Neural cell (in vitro differentiated cells): ENCODE measurements at regions not wholly inside any gene's neighbourhood (a gene's known extent, or its start where the extent isn't known, plus 50 kb on each side); places are given as distances from the start of the nearest gene placed in this dataset.

ENCODE experiments used
- H2AFZ ChIP-seq: fragments of 200-600, 300-800 bp; sonication (generic), shearing (Covaris generic); 2 replicates; pipeline ENCODE4 v1.6.0; 2014; ENCODE audit warnings: low read depth, mild to moderate bottlenecking, antibody characterized with exemption, low read length, moderate library complexity
- H3F3A ChIP-seq: fragments of 200-600 bp; shearing (Covaris generic); 2 replicates; pipeline ENCODE4 v1.6.1; 2016; ENCODE audit warnings: mild to moderate bottlenecking, moderate library complexity, mixed read lengths, antibody characterized with exemption, low read length; ENCODE audit not compliant: insufficient read depth, poor library complexity, severe bottlenecking
- H3K27ac ChIP-seq: fragments of 200-600, 300-800 bp; sonication (generic), shearing (Covaris generic); 2 replicates; pipeline ENCODE4 v1.5.1; 2014; ENCODE audit warnings: mild to moderate bottlenecking, low read length, moderate library complexity
- H3K27me3 ChIP-seq: fragments of 300-800, 200-600 bp; sonication (generic), shearing (Covaris generic); 2 replicates; pipeline ENCODE4 v1.6.0; 2014; ENCODE audit warnings: mild to moderate bottlenecking, low read depth, low read length, moderate library complexity; ENCODE audit not compliant: insufficient read depth
- H3K36me3 ChIP-seq: fragments of 300-800, 200-600 bp; sonication (generic), shearing (Covaris generic); 2 replicates; pipeline ENCODE4 v1.5.1; 2014; ENCODE audit warnings: mild to moderate bottlenecking, antibody characterized with exemption, low read length, moderate library complexity; ENCODE audit not compliant: insufficient read depth
- H3K4me2 ChIP-seq: fragments of 300-800, 200-600 bp; sonication (generic), shearing (Covaris generic); 2 replicates; pipeline ENCODE4 v1.6.0; 2014; ENCODE audit warnings: mild to moderate bottlenecking, low read length
- H3K4me3 ChIP-seq: fragments of 300-800, 200-600 bp; sonication (generic), shearing (Covaris generic); 2 replicates; pipeline ENCODE4 v1.5.1; 2014; ENCODE audit warnings: mild to moderate bottlenecking, low read length, moderate library complexity
- H3K79me2 ChIP-seq: fragments of 200-600 bp; shearing (Covaris generic); replicated peaks from 2 replicates; pipeline ENCODE4 v1.6.0; 2014; ENCODE audit warnings: mild to moderate bottlenecking, low read length, moderate library complexity; ENCODE audit not compliant: insufficient read depth
- H3K9ac ChIP-seq: fragments of 300-800, 200-600 bp; sonication (generic), shearing (Covaris generic); 2 replicates; pipeline ENCODE4 v1.6.1; 2016; ENCODE audit warnings: mild to moderate bottlenecking, low read length, mixed read lengths
- H3K9me2 ChIP-seq: fragments of 200-600 bp; shearing (Covaris generic); 2 replicates; pipeline ENCODE4 v1.6.1; 2016; ENCODE audit warnings: mild to moderate bottlenecking, low read length, mixed read lengths; ENCODE audit not compliant: insufficient read depth
- H3K9me3 ChIP-seq: fragments of 200-600, 300-800 bp; sonication (generic), shearing (Covaris generic); 2 replicates; pipeline ENCODE4 v1.6.1; 2016; ENCODE audit warnings: mild to moderate bottlenecking, mixed run types, low read length, moderate library complexity, mixed read lengths
- H4K20me1 ChIP-seq: fragments of 200-600 bp; shearing (Covaris generic); 2 replicates; pipeline ENCODE4 v1.6.1; 2016; ENCODE audit warnings: mild to moderate bottlenecking, mixed run types; ENCODE audit not compliant: insufficient read depth
- CTCF ChIP-seq: fragments of 450-650 bp; IDR thresholded peaks from 2 replicates; pipeline ENCODE4 v1.5.1; 2014; ENCODE audit warnings: antibody characterized with exemption, mild to moderate bottlenecking, moderate library complexity; ENCODE audit not compliant: poor library complexity, severe bottlenecking
- EP300 ChIP-seq: fragments of 450-650 bp; conservative IDR thresholded peaks from 2 replicates; pipeline ENCODE4 v1.6.1; 2014; ENCODE audit warnings: antibody characterized with exemption, mild to moderate bottlenecking, moderate library complexity; ENCODE audit not compliant: poor library complexity, severe bottlenecking
- EZH2 ChIP-seq: fragments of 200-600, 300-800 bp; shearing (Covaris generic), sonication (generic); IDR thresholded peaks from 2 replicates; pipeline ENCODE4 v1.6.1; 2014; ENCODE audit warnings: antibody characterized with exemption, low read length, borderline replicate concordance, mild to moderate bottlenecking; ENCODE audit not compliant: insufficient read depth, poor library complexity, severe bottlenecking
- MXI1 ChIP-seq: fragments of 450-650 bp; conservative IDR thresholded peaks from 2 replicates; pipeline ENCODE4 v1.6.1; 2014; ENCODE audit warnings: antibody characterized with exemption, mild to moderate bottlenecking; ENCODE audit not compliant: poor library complexity, severe bottlenecking
- POLR2AphosphoS5 ChIP-seq: IDR thresholded peaks from 2 replicates; pipeline ENCODE4 v1.6.1; 2012
- RAD21 ChIP-seq: fragments of 450-650 bp; conservative IDR thresholded peaks from 2 replicates; pipeline ENCODE4 v1.6.1; 2014; ENCODE audit warnings: antibody characterized with exemption, mild to moderate bottlenecking, moderate library complexity
- SMC3 ChIP-seq: fragments of 450-650 bp; conservative IDR thresholded peaks from 2 replicates; pipeline ENCODE4 v1.6.1; 2014; ENCODE audit warnings: antibody characterized with exemption, mild to moderate bottlenecking, moderate library complexity; ENCODE audit not compliant: poor library complexity
- TAF1 ChIP-seq: IDR thresholded peaks from 2 replicates; pipeline ENCODE4 v1.6.1; 2012; ENCODE audit warnings: low read depth
- TF ChIP-seq, protein P1 (sequence below): IDR thresholded peaks from 2 replicates; pipeline ENCODE4 v1.6.1; 2012; ENCODE audit warnings: borderline replicate concordance

GRCh38 chr5:143761663-143762062 lies 50.3 kb upstream of the HMHB1 start:
- no peaks in the 10 kb centered on the region for H3K9me3 ChIP-seq
- no peak overlapping the region for H3K4me2 ChIP-seq
- no peaks in the 10 kb centered on the region for H4K20me1 ChIP-seq
- no peak overlapping the region for H3K9ac ChIP-seq
- no peaks in the 10 kb centered on the region for H3K36me3 ChIP-seq
- H3K27me3 ChIP-seq = no peaks in the 10 kb centered on the region
- no peak overlapping the region for H2AFZ ChIP-seq
- TF ChIP-seq CTCF = no peak
- no peak for TF ChIP-seq EZH2
- no peak for TF ChIP-seq POLR2AphosphoS5
- no peak for TF ChIP-seq SMC3
- no peak for TF ChIP-seq TAF1
- H3K27ac ChIP-seq = no peak overlapping the region
- H3F3A ChIP-seq = no peaks in the 10 kb centered on the region
- no peaks in the 10 kb centered on the region for H3K9me2 ChIP-seq
- H3K4me3 ChIP-seq = no peak overlapping the region
- H3K79me2 ChIP-seq = no peaks in the 10 kb centered on the region

DNA sequence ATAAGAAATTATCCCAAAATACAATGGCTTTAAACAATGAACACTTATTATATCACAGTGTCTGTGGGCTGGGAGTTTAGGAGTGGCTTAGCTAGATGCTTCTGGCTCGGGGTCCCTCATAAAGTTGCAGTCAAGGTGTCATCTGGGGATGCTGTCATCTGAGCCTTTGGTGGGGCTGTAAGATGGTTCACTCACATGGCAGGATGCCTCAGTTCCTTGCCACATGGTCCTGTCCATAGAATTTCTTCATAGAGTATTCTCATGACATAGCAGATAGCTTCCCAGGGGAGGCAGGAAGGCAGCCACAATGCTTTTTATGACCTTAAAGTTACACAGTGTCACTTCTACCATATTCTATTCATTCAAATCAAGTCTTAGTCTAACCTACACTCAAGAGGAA lies 51.2 kb upstream of the HMHB1 start:
- Histone ChIP-seq H3K27me3 (no peaks in the 10 kb centered on the region), H3K79me2 (no peaks in the 10 kb centered on the region), H3K36me3 (no peaks in the 10 kb centered on the region), H3K4me2 (no peak overlapping the region), H3K9me3 (no peaks in the 10 kb centered on the region), H2AFZ (no peak overlapping the region), H3F3A (no peaks in the 10 kb centered on the region), H4K20me1 (no peaks in the 10 kb centered on the region), H3K4me3 (no peak overlapping the region), H3K9ac (no peak overlapping the region), H3K27ac (no peak overlapping the region), H3K9me2 (no peaks in the 10 kb centered on the region)
- TF ChIP-seq TAF1 = no peak
- no peak for TF ChIP-seq RAD21
- TF ChIP-seq EZH2 = no peak
- TF ChIP-seq POLR2AphosphoS5 = no peak
- no peak for TF ChIP-seq CTCF
- no peak for TF ChIP-seq MXI1
- no peak for TF ChIP-seq EP300
- TF ChIP-seq, protein P1, sequence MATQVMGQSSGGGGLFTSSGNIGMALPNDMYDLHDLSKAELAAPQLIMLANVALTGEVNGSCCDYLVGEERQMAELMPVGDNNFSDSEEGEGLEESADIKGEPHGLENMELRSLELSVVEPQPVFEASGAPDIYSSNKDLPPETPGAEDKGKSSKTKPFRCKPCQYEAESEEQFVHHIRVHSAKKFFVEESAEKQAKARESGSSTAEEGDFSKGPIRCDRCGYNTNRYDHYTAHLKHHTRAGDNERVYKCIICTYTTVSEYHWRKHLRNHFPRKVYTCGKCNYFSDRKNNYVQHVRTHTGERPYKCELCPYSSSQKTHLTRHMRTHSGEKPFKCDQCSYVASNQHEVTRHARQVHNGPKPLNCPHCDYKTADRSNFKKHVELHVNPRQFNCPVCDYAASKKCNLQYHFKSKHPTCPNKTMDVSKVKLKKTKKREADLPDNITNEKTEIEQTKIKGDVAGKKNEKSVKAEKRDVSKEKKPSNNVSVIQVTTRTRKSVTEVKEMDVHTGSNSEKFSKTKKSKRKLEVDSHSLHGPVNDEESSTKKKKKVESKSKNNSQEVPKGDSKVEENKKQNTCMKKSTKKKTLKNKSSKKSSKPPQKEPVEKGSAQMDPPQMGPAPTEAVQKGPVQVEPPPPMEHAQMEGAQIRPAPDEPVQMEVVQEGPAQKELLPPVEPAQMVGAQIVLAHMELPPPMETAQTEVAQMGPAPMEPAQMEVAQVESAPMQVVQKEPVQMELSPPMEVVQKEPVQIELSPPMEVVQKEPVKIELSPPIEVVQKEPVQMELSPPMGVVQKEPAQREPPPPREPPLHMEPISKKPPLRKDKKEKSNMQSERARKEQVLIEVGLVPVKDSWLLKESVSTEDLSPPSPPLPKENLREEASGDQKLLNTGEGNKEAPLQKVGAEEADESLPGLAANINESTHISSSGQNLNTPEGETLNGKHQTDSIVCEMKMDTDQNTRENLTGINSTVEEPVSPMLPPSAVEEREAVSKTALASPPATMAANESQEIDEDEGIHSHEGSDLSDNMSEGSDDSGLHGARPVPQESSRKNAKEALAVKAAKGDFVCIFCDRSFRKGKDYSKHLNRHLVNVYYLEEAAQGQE = no peak
- TF ChIP-seq SMC3 = no peak
